PC-9 (cell line): ENCODE measurements at regions not wholly inside any gene's neighbourhood (a gene's known extent, or its start where the extent isn't known, plus 50 kb on each side); places are given as distances from the start of the nearest gene placed in this dataset.

ENCODE experiments used
- EZH2 ChIP-seq: fragments of 200-600 bp; sonication (generic); IDR thresholded peaks from 2 replicates; pipeline ENCODE4 v1.8.0; 2017; ENCODE audit warnings: antibody characterized with exemption, low read depth
- TF ChIP-seq, protein P1 (sequence below): fragments of 200-600 bp; sonication (generic); conservative IDR thresholded peaks from 2 replicates; pipeline ENCODE4 v1.6.1; 2017; ENCODE audit warnings: mixed run types, antibody characterized with exemption, mild to moderate bottlenecking, moderate library complexity

DNA sequence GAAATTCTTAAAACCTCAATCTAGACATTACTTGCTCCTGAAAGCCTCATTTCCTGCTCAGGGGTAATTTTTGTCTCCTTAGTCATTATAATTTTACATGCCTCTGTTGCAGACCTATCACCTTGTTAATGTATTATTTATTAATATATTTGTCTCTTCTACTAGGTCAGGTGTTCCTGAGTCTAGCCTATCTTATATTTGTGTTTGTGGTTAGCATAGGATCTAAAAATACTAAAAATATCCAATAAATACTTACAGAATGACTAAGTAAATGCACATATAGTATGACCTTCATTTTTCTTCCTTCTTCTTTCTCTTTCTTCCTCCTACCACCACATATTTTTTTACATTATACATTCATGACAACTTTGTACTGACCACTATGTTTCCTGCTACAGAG lies 268.9 kb upstream of the HS3ST5 start:
- TF ChIP-seq, protein P1, sequence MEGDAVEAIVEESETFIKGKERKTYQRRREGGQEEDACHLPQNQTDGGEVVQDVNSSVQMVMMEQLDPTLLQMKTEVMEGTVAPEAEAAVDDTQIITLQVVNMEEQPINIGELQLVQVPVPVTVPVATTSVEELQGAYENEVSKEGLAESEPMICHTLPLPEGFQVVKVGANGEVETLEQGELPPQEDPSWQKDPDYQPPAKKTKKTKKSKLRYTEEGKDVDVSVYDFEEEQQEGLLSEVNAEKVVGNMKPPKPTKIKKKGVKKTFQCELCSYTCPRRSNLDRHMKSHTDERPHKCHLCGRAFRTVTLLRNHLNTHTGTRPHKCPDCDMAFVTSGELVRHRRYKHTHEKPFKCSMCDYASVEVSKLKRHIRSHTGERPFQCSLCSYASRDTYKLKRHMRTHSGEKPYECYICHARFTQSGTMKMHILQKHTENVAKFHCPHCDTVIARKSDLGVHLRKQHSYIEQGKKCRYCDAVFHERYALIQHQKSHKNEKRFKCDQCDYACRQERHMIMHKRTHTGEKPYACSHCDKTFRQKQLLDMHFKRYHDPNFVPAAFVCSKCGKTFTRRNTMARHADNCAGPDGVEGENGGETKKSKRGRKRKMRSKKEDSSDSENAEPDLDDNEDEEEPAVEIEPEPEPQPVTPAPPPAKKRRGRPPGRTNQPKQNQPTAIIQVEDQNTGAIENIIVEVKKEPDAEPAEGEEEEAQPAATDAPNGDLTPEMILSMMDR = no peak
- TF ChIP-seq EZH2 = no peak
